GM18909 (cell line): ENCODE measurements at regions not wholly inside any gene's neighbourhood (a gene's known extent, or its start where the extent isn't known, plus 50 kb on each side); places are given as distances from the start of the nearest gene placed in this dataset.

Source experiments
- ATAC-seq: cut with Tn5 transposase; IDR thresholded peaks from one replicate; pipeline ENCODE4 v1.9.1; 2021; ENCODE audit warnings: mild to moderate bottlenecking; ENCODE audit not compliant: unreplicated experiment, poor library complexity

GRCh38 chr14:87084908-87085307 lies 908.1 kb downstream of the GALC start:
- no peak for ATAC-seq

GRCh38 chr14:87082917-87083316 lies 910.1 kb downstream of the GALC start:
- no peak for ATAC-seq

GRCh38 chr14:87081004-87081403 lies 912.0 kb downstream of the GALC start:
- ATAC-seq: no peak

GRCh38 chr14:87080146-87080545 lies 912.8 kb downstream of the GALC start:
- no peak for ATAC-seq

- ATAC-seq: no peak
Observed at GRCh38 chr14:87079416-87079815, 913.6 kb downstream of the GALC start.

- ATAC-seq: no peak
Observed at GRCh38 chr14:87076922-87077321, 916.1 kb downstream of the GALC start.

GRCh38 chr14:87076146-87076545 lies 916.8 kb downstream of the GALC start:
- no peak for ATAC-seq

- no peak for ATAC-seq
Observed at GRCh38 chr14:87073880-87074570, 919.0 kb downstream of the GALC start.

- ATAC-seq: no peak
Observed at GRCh38 chr14:87067591-87067990, 925.4 kb downstream of the GALC start.

GRCh38 chr14:87067061-87067460 lies 925.9 kb downstream of the GALC start:
- no peak for ATAC-seq

- ATAC-seq: no peak
Observed at GRCh38 chr14:87066221-87066817, 926.7 kb downstream of the GALC start.

GRCh38 chr14:87065366-87065765 lies 927.6 kb downstream of the GALC start:
- ATAC-seq: no peak

- no peak for ATAC-seq
Observed at GRCh38 chr14:87063181-87063580, 929.8 kb downstream of the GALC start.

- no peak for ATAC-seq
Observed at GRCh38 chr14:87060405-87060804, 932.6 kb downstream of the GALC start.

GRCh38 chr14:87059060-87059839 lies 933.7 kb downstream of the GALC start:
- no peak for ATAC-seq

- ATAC-seq: no peak
Observed at GRCh38 chr14:87055007-87055406, 938.0 kb downstream of the GALC start.

GRCh38 chr14:87052646-87053225 lies 940.2 kb downstream of the GALC start:
- ATAC-seq: no peak

- ATAC-seq: no peak
Observed at GRCh38 chr14:87050421-87050820, 942.6 kb downstream of the GALC start.

GRCh38 chr14:87049950-87050349 lies 943.0 kb downstream of the GALC start:
- no peak for ATAC-seq

GRCh38 chr14:87046960-87047359 lies 946.0 kb downstream of the GALC start:
- no peak for ATAC-seq

GRCh38 chr14:87045956-87046355 lies 947.0 kb downstream of the GALC start:
- no peak for ATAC-seq
